SH-SY5Y (cell line): ENCODE measurements at regions not wholly inside any gene's neighbourhood (a gene's known extent, or its start where the extent isn't known, plus 50 kb on each side); places are given as distances from the start of the nearest gene placed in this dataset.

ENCODE experiments used
- GATA2 ChIP-seq: IDR thresholded peaks from 2 replicates; pipeline ENCODE4 v1.6.1; 2011; ENCODE audit warnings: mild to moderate bottlenecking, low read depth, low read length
- GATA3 ChIP-seq: IDR thresholded peaks from 2 replicates; pipeline ENCODE4 v1.6.1; 2011; ENCODE audit warnings: low read depth, mild to moderate bottlenecking, low read length, moderate library complexity

DNA sequence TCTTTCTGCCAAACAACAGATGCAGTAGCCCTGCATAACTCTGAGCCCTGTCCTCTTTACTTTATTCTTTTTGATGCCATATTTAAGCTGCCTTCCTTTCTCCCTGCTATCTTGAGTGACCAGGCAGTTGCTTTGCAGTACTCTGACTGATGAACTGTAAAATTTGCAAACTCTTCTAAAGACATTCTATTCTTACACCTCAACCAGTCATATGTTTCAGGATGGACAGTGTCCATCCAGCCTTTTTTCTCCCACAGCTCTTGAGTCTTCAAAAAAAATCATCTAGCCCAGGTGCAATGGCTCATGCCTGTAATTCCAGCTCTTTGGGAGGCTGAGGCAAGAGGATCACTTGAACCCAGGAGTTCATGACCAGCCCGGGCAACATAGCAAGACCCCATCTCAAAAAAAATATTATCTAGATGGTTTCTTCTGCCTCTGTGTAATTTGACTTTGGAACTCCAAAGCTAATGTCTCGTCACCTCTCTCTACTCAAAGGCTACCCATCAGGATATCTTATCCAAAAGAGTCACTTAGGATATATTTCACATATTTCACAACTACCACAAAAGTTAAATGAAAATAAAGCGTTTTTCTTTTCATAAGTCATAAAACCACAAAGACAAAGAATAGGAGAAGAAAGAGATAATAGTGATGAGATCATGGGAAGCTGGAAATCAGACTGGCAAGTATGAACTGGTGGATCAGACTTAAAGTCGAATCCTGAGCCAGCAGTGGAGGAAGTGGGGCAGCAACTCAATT is 54.6 kb upstream of the IPO9 start:
- TF ChIP-seq GATA2 (no peak), GATA3 (no peak)
